ENCODE measurements at regions not wholly inside any gene's neighbourhood (a gene's known extent, or its start where the extent isn't known, plus 50 kb on each side); places are given as distances from the start of the nearest gene placed in this dataset.

DNA sequence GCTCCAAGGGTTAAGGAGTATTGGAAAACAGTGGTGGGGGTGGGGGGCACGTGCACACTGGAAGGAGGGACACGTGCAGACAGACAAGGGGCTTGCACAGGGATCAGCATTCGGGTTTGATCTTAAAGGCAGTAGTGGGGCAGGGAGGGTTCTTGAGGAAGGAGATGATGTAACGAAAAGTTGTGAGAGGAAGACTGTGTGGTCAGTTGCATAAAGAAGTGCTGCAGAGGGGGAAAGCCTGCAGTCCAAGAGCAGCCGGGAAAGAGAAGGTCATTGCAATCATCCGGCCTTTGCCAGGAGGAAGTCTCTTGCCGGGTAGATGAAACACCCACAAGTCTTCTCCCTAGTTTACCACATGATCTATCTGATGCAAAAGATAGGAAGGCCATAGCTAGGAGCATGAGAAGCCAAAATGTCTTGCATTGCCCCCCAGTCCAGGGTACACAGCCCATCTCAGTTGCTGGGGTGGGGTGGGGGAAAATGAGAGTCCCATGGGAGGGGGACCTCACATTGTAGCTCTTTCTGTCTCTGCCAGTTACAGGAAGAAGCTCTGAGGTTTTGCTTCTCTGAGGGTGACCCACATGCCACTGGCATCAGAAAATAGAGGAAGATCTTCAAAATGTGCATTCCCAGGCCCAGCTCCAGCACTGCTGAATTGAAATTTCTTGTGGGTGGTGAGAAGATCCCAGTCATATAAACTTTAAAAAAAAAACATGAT is 202.5 kb upstream of the RAB4A start:
- H3K27ac Mint-ChIP-seq = no peak overlapping the region
- H3K27me3 Mint-ChIP-seq (ENCODE audit: low read depth) = peaks cover 2% of the 10 kb centered on the region
- DNase-seq (ENCODE audit: low spot score) = no peak
- no peaks in the 10 kb centered on the region for H3K9me3 Mint-ChIP-seq
- H3K4me1 Mint-ChIP-seq (ENCODE audit: low read depth) = peaks cover 8% of the 10 kb centered on the region
- no peak overlapping the region for H3K4me3 Mint-ChIP-seq
- no peaks in the 10 kb centered on the region for H3K36me3 Mint-ChIP-seq (ENCODE audit: low read depth)

- H3K9me3 Mint-ChIP-seq = no peaks in the 10 kb centered on the region
- no peak overlapping the region for H3K4me3 Mint-ChIP-seq
- no peak for DNase-seq (ENCODE audit: low spot score)
- H3K27ac Mint-ChIP-seq = no peak overlapping the region
- H3K36me3 Mint-ChIP-seq (ENCODE audit: low read depth) = no peaks in the 10 kb centered on the region
- peaks cover 8% of the 10 kb centered on the region for H3K4me1 Mint-ChIP-seq (ENCODE audit: low read depth)
- H3K27me3 Mint-ChIP-seq (ENCODE audit: low read depth) = no peaks in the 10 kb centered on the region
These were observed 201.7 kb upstream of the RAB4A start for GRCh38 chr1:229069176-229069575.

- no peak for DNase-seq (ENCODE audit: low spot score)
These were observed 200.7 kb upstream of the RAB4A start for GRCh38 chr1:229070168-229070567.

GRCh38 chr1:229073251-229073650 is 197.7 kb upstream of the RAB4A start:
- H3K36me3 Mint-ChIP-seq (ENCODE audit: low read depth) = no peaks in the 10 kb centered on the region
- peaks cover 5% of the 10 kb centered on the region for H3K4me1 Mint-ChIP-seq (ENCODE audit: low read depth)
- no peak overlapping the region for H3K27ac Mint-ChIP-seq
- peaks cover 4% of the 10 kb centered on the region for H3K27me3 Mint-ChIP-seq (ENCODE audit: low read depth)
- H3K4me3 Mint-ChIP-seq = no peak overlapping the region
- no peak for DNase-seq (ENCODE audit: low spot score)
- no peaks in the 10 kb centered on the region for H3K9me3 Mint-ChIP-seq

More at GRCh38 chr1:229070168-229070567, 200.7 kb upstream of the RAB4A start:
- no peaks in the 10 kb centered on the region for H3K27me3 Mint-ChIP-seq (ENCODE audit: low read depth)
- no peaks in the 10 kb centered on the region for H3K9me3 Mint-ChIP-seq
- no peak overlapping the region for H3K27ac Mint-ChIP-seq
- H3K4me1 Mint-ChIP-seq (ENCODE audit: low read depth) = peaks cover 8% of the 10 kb centered on the region
- H3K36me3 Mint-ChIP-seq (ENCODE audit: low read depth) = no peaks in the 10 kb centered on the region
- no peak overlapping the region for H3K4me3 Mint-ChIP-seq

DNA sequence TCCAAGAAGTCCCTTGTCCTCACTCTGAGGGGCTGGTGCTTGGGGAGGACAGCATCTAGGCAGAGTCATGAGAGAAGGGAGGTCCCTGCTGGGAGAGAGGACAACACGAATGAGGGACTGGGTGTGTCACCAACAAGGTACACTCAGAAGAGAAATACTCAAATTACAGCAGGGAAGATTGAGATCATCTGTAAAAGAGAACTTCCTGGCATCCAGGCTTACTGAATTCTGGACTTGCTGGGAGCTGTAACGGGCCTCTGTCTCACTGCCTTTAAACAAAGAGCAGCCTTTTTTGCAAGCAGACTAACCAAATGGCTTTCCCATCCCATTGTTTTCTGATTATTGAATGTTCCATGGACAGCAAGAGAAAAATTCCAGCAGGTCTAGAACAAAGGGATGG is 195.7 kb upstream of the RAB4A start:
- H3K36me3 Mint-ChIP-seq (ENCODE audit: low read depth) = no peaks in the 10 kb centered on the region
- no peaks in the 10 kb centered on the region for H3K9me3 Mint-ChIP-seq
- H3K4me1 Mint-ChIP-seq (ENCODE audit: low read depth) = no peaks in the 10 kb centered on the region
- no peak for DNase-seq (ENCODE audit: low spot score)
- H3K27me3 Mint-ChIP-seq (ENCODE audit: low read depth) = peaks cover 4% of the 10 kb centered on the region
- H3K4me3 Mint-ChIP-seq = no peak overlapping the region
- H3K27ac Mint-ChIP-seq = no peak overlapping the region

- Mint-ChIP-seq H3K9me3 (no peaks in the 10 kb centered on the region), H3K4me3 (no peak overlapping the region), H3K4me1 (ENCODE audit: low read depth) (no peaks in the 10 kb centered on the region), H3K27me3 (ENCODE audit: low read depth) (peaks cover 4% of the 10 kb centered on the region), H3K36me3 (ENCODE audit: low read depth) (no peaks in the 10 kb centered on the region), H3K27ac (no peak overlapping the region)
- DNase-seq (ENCODE audit: low spot score) = no peak
These were observed 195.2 kb upstream of the RAB4A start for GRCh38 chr1:229075716-229076115.

DNA sequence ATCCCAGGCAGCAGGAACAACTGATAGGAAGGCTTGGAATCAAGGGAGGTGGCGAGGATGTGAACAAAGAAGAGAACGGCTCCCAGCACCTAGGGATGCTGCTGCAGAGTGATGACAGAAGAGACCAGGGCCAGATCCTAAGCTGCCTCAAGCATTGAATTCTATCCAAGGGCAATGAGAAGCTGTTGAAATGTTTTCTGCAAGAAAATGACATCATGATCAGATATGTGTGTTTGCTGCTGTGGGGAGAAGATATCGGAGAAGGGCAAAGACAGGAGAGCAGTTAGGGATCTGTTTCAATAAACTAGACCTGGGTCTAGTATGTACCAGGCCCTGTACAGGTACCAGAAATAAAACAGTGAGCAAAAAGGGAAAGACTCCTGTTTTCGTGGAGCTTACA is 194.7 kb upstream of the RAB4A start:
- no peaks in the 10 kb centered on the region for H3K4me1 Mint-ChIP-seq (ENCODE audit: low read depth)
- DNase-seq (ENCODE audit: low spot score) = no peak
- H3K27ac Mint-ChIP-seq = no peak overlapping the region
- H3K4me3 Mint-ChIP-seq = no peak overlapping the region
- H3K36me3 Mint-ChIP-seq (ENCODE audit: low read depth) = no peaks in the 10 kb centered on the region
- peaks cover 4% of the 10 kb centered on the region for H3K27me3 Mint-ChIP-seq (ENCODE audit: low read depth)
- no peaks in the 10 kb centered on the region for H3K9me3 Mint-ChIP-seq

DNA sequence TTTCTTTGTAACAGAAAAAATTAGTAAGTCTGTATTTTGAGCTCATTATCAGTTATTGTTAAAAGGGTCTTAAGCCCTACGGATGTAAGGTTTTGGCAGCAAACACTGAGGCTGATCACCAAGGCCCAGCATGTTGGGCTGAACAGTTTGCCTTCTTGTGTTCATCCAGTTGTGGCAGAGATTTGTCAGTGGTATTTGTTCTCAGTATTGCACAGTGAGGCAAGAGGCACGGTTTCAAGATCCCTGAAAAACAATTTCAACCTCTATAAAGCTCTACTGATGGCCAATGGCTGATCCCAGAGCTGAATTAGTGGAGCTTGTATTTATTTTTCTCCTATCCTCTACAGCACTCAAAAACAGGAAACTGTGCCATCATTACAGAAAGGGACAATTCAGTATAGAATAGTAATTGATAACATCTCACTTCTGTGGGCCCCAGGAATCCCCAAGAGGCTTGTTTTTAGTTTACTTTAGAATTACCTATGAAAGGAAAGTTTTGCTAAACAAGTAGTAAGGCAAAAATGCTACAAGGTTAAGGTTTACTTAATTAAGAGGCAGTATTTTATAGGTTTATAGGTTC is 191.8 kb upstream of the RAB4A start:
- Mint-ChIP-seq H3K4me3 (no peak overlapping the region), H3K27me3 (ENCODE audit: low read depth) (peaks cover 5% of the 10 kb centered on the region), H3K36me3 (ENCODE audit: low read depth) (no peaks in the 10 kb centered on the region), H3K9me3 (peaks cover 19% of the 10 kb centered on the region), H3K4me1 (ENCODE audit: low read depth) (no peaks in the 10 kb centered on the region), H3K27ac (no peak overlapping the region)
- DNase-seq (ENCODE audit: low spot score) = no peak

- Mint-ChIP-seq H3K9me3 (peaks cover 19% of the 10 kb centered on the region), H3K4me1 (ENCODE audit: low read depth) (no peaks in the 10 kb centered on the region), H3K4me3 (no peak overlapping the region), H3K27me3 (ENCODE audit: low read depth) (peaks cover 12% of the 10 kb centered on the region), H3K27ac (no peak overlapping the region), H3K36me3 (ENCODE audit: low read depth) (no peaks in the 10 kb centered on the region)
- no peak for DNase-seq (ENCODE audit: low spot score)
These were observed 190.6 kb upstream of the RAB4A start for GRCh38 chr1:229080361-229080760.

DNA sequence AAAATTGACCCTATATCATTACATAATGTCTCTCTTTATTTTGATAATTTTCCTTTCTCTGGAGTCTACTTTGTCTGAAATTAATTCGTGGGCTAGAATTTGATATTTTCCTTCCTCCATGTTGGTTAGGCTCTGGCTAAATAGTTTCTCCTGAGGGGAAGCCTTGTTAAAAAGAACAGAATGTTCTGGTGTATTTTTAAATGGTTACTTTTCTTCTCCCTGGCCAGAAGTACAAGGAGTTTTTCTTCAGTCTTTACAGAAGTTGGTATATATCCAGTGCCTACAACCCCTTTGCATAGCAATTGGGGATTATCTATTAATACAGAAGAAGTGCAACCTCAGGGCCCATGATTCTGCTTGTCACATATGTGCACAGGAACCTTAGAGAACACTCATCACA is 185.6 kb upstream of the RAB4A start:
- peaks cover 17% of the 10 kb centered on the region for H3K27me3 Mint-ChIP-seq (ENCODE audit: low read depth)
- peaks cover 19% of the 10 kb centered on the region for H3K9me3 Mint-ChIP-seq
- H3K4me3 Mint-ChIP-seq = no peak overlapping the region
- H3K4me1 Mint-ChIP-seq (ENCODE audit: low read depth) = no peaks in the 10 kb centered on the region
- no peak overlapping the region for H3K27ac Mint-ChIP-seq
- DNase-seq (ENCODE audit: low spot score) = no peak
- no peaks in the 10 kb centered on the region for H3K36me3 Mint-ChIP-seq (ENCODE audit: low read depth)

DNA sequence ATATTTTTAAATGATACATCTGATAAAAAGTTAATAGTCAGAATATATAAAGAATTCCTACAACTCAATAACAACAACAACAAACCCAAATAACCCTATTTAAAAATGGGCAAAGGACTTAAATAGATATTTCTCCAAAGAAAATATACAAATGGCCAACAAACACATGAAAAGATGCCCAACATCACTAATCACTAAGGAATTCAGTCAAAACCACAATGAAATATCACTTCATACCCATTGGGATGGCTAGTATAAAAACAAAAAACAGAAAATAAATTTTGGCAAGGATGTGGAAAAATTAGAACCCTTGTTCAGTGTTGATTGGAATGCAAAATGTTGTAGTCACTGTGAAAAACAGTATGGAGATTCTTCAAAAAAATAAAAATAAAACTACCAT is 184.8 kb upstream of the RAB4A start:
- DNase-seq (ENCODE audit: low spot score) = no peak
- Mint-ChIP-seq H3K4me3 (no peak overlapping the region), H3K36me3 (ENCODE audit: low read depth) (no peaks in the 10 kb centered on the region), H3K4me1 (ENCODE audit: low read depth) (no peaks in the 10 kb centered on the region), H3K27ac (no peak overlapping the region), H3K9me3 (peaks cover 19% of the 10 kb centered on the region), H3K27me3 (ENCODE audit: low read depth) (peaks cover 17% of the 10 kb centered on the region)

DNA sequence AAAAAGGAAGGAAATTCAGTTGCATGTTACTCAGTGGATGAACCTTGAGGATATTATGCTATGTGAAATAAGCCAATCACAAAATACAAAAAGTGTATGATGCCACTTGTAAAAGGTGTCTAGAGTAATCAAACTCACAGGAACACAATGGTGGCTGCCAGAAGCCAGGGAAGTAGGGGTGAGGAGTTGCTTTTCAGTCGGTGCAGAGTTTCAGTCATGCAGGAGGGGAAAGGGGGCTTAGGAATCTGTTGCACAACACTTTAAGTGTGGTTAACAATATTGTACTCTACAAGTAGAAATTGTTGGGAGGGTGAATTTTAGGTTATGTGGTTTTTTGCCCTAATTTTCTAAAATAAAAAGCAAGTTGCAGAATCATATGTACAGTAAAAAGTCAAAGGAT is 184.2 kb upstream of the RAB4A start:
- Mint-ChIP-seq H3K4me3 (no peak overlapping the region), H3K36me3 (ENCODE audit: low read depth) (no peaks in the 10 kb centered on the region), H3K27me3 (ENCODE audit: low read depth) (peaks cover 17% of the 10 kb centered on the region), H3K9me3 (peaks cover 19% of the 10 kb centered on the region), H3K27ac (no peak overlapping the region), H3K4me1 (ENCODE audit: low read depth) (no peaks in the 10 kb centered on the region)
- no peak for DNase-seq (ENCODE audit: low spot score)

- Mint-ChIP-seq H3K27ac (no peak overlapping the region), H3K9me3 (peaks cover 17% of the 10 kb centered on the region), H3K4me1 (ENCODE audit: low read depth) (no peaks in the 10 kb centered on the region), H3K27me3 (ENCODE audit: low read depth) (peaks cover 17% of the 10 kb centered on the region), H3K36me3 (ENCODE audit: low read depth) (no peaks in the 10 kb centered on the region), H3K4me3 (no peak overlapping the region)
- no peak for DNase-seq (ENCODE audit: low spot score)
These were observed 183.6 kb upstream of the RAB4A start for GRCh38 chr1:229087339-229087738.

GRCh38 chr1:229087906-229088305 is 183.0 kb upstream of the RAB4A start:
- Mint-ChIP-seq H3K36me3 (ENCODE audit: low read depth) (no peaks in the 10 kb centered on the region), H3K4me1 (ENCODE audit: low read depth) (peaks cover 4% of the 10 kb centered on the region), H3K4me3 (no peak overlapping the region), H3K27ac (no peak overlapping the region), H3K9me3 (peaks cover 12% of the 10 kb centered on the region), H3K27me3 (ENCODE audit: low read depth) (peaks cover 17% of the 10 kb centered on the region)
- DNase-seq (ENCODE audit: low spot score) = no peak

GRCh38 chr1:229088711-229089110 is 182.2 kb upstream of the RAB4A start:
- H3K27ac Mint-ChIP-seq = no peak overlapping the region
- H3K4me1 Mint-ChIP-seq (ENCODE audit: low read depth) = peaks cover 6% of the 10 kb centered on the region
- peaks cover 15% of the 10 kb centered on the region for H3K27me3 Mint-ChIP-seq (ENCODE audit: low read depth)
- no peaks in the 10 kb centered on the region for H3K36me3 Mint-ChIP-seq (ENCODE audit: low read depth)
- no peak overlapping the region for H3K4me3 Mint-ChIP-seq
- H3K9me3 Mint-ChIP-seq = peaks cover 4% of the 10 kb centered on the region
- DNase-seq (ENCODE audit: low spot score) = no peak
